CD14-positive monocyte (primary cell): ENCODE measurements at regions not wholly inside any gene's neighbourhood (a gene's known extent, or its start where the extent isn't known, plus 50 kb on each side); places are given as distances from the start of the nearest gene placed in this dataset.
A peak's percentile ranks its signal among the peaks of the same experiment; 100 is the strongest.

Experiments used
- DNase-seq, 3 donors: peaks; one replicate each; pipeline ENCODE4 v3.0.0-alpha.2; 2011 to 2022
- H2AFZ ChIP-seq: 2 replicates; pipeline ENCODE4 v1.6.0; 2012; ENCODE audit warnings: mild to moderate bottlenecking, low read depth, low read length, inconsistent platforms; ENCODE audit not compliant: insufficient read depth, poor library complexity, severe bottlenecking
- H3K27ac ChIP-seq, 2 donors: 1 replicate in 1 of 2; 2 replicates in 1 of 2; pipeline ENCODE4 v1.5.1; 2012 to 2013; ENCODE audit warnings: low read length in 2 of 2, control low read depth in 1 of 2, inconsistent platforms in 1 of 2, low read depth in 1 of 2, mild to moderate bottlenecking in 1 of 2
- H3K27me3 ChIP-seq, 2 donors: one replicate each; pipeline versions ENCODE4 v1.6.0 to v1.6.1; 2011 to 2013; ENCODE audit warnings: low read length in 2 of 2; ENCODE audit not compliant: control insufficient read depth in 2 of 2, insufficient read depth in 2 of 2
- H3K36me3 ChIP-seq, 2 donors: replicated peaks in 1 of 2; 1 replicate in 1 of 2; 2 replicates in 1 of 2; pipeline versions ENCODE4 v1.5.1 to v1.6.1; 2012 to 2013; ENCODE audit warnings: low read length in 2 of 2, control low read depth in 1 of 2, inconsistent platforms in 1 of 2, mild to moderate bottlenecking in 1 of 2; ENCODE audit not compliant: insufficient read depth in 2 of 2, control insufficient read depth in 1 of 2
- H3K4me1 ChIP-seq, 2 donors: 1 replicate in 1 of 2; 2 replicates in 1 of 2; pipeline versions ENCODE4 v1.5.1 to v1.6.1; 2012 to 2013; ENCODE audit warnings: low read length in 2 of 2, control low read depth in 1 of 2, inconsistent platforms in 1 of 2, mild to moderate bottlenecking in 1 of 2, moderate library complexity in 1 of 2; ENCODE audit not compliant: insufficient read depth in 2 of 2, control insufficient read depth in 1 of 2
- H3K4me2 ChIP-seq: replicated peaks from 2 replicates; pipeline ENCODE3; 2012; ENCODE audit warnings: low read length, moderate library complexity, mild to moderate bottlenecking; ENCODE audit not compliant: poor library complexity, severe bottlenecking; ENCODE audit errors: extremely low read depth
- H3K4me3 ChIP-seq, 3 experiments: fragments of 200-600 bp in 1 of 3; sonication (generic) in 1 of 3; replicated peaks in 1 of 3; 1 replicate in 2 of 3; 2 replicates in 1 of 3; pipeline ENCODE4 v1.5.1; 2011 to 2013; ENCODE audit warnings: low read length in 3 of 3, mild to moderate bottlenecking in 3 of 3, control low read depth in 2 of 3, low read depth in 2 of 3, inconsistent platforms in 1 of 3, moderate library complexity in 1 of 3
- H3K79me2 ChIP-seq: 2 replicates; pipeline ENCODE4 v1.6.0; 2012; ENCODE audit warnings: mild to moderate bottlenecking, control low read depth, inconsistent platforms, low read length, moderate library complexity; ENCODE audit not compliant: insufficient read depth
- H3K9ac ChIP-seq: 2 replicates; pipeline ENCODE4 v1.6.0; 2017; ENCODE audit warnings: low read length, mild to moderate bottlenecking; ENCODE audit not compliant: insufficient read depth, poor library complexity, severe bottlenecking
- H3K9me3 ChIP-seq, 2 donors: replicated peaks in 1 of 2; 1 replicate in 1 of 2; 2 replicates in 1 of 2; pipeline versions ENCODE4 v1.5.1 to v1.6.1; 2012 to 2013; ENCODE audit warnings: low read length in 2 of 2, control low read depth in 1 of 2; ENCODE audit not compliant: control insufficient read depth in 1 of 2, insufficient read depth in 1 of 2
- H4K20me1 ChIP-seq: 2 replicates; pipeline ENCODE4 v1.6.0; 2012; ENCODE audit warnings: mild to moderate bottlenecking, low read length, control low read depth, moderate library complexity; ENCODE audit not compliant: insufficient read depth
- H3K27ac Mint-ChIP-seq, 7 donors: one replicate each; pipeline ENCODE4 v1.8.0; 2020; ENCODE audit warnings: mild to moderate bottlenecking in 7 of 7, mixed read lengths in 7 of 7, moderate library complexity in 6 of 7, inconsistent platforms in 2 of 7
- H3K27me3 Mint-ChIP-seq, 3 donors: one replicate each; pipeline ENCODE4 v1.8.0; 2021 to 2022; ENCODE audit warnings: low read depth in 3 of 3, mild to moderate bottlenecking in 3 of 3, mixed read lengths in 3 of 3, moderate library complexity in 3 of 3, inconsistent platforms in 1 of 3
- H3K36me3 Mint-ChIP-seq, 2 donors: one replicate each; pipeline ENCODE4 v1.8.0; 2020; ENCODE audit warnings: mixed read lengths in 2 of 2, inconsistent platforms in 1 of 2, mild to moderate bottlenecking in 1 of 2
- H3K4me1 Mint-ChIP-seq: one replicate; pipeline ENCODE4 v1.8.0; 2020; ENCODE audit warnings: mild to moderate bottlenecking, mixed read lengths
- H3K4me3 Mint-ChIP-seq, 2 donors: one replicate each; pipeline ENCODE4 v1.8.0; 2020; ENCODE audit warnings: mild to moderate bottlenecking in 2 of 2, mixed read lengths in 2 of 2, moderate library complexity in 1 of 2
- H3K9me3 Mint-ChIP-seq, 7 donors: one replicate each; pipeline ENCODE4 v1.8.0; 2020 to 2022; ENCODE audit warnings: mixed read lengths in 7 of 7, mild to moderate bottlenecking in 6 of 7, moderate library complexity in 6 of 7, inconsistent platforms in 2 of 7
- CTCF ChIP-seq: fragments of 200-600 bp; IDR thresholded peaks from one replicate; pipeline ENCODE4 v1.8.0; 2022; ENCODE audit warnings: antibody characterized with exemption, mild to moderate bottlenecking
- WGBS: methylation state at CpG from one replicate; pipeline ENCODE4 v1.1.5; 2013; ENCODE audit warnings: missing lambda C conversion rate; ENCODE audit not compliant: insufficient coverage; 5-methylcytosine and 5-hydroxymethylcytosine counted together
- intact Hi-C, 2 donors: fragments of 100-400 bp; cut with micrococcal nuclease; formaldehyde crosslinking; loops; one replicate each; pipeline versions ENCODE4 v1.15.0 to v1.15.1; 2023

GRCh38 chr10:114761205-114762193 lies 60.1 kb upstream of the FHIP2A start:
- 89% methylated on average over 6 of the region's 11 CpGs for WGBS
- H3K27me3 Mint-ChIP-seq: peaks cover 8 to 13% (median 10%) of the 10 kb centered on the region in 3 donors
- no peak for DNase-seq
- no peak overlapping the region for H2AFZ ChIP-seq
- H4K20me1 ChIP-seq: no peaks in the 10 kb centered on the region
- H3K9ac ChIP-seq: no peak overlapping the region
- H3K4me1 ChIP-seq: no peaks in the 10 kb centered on the region
- H3K4me1 Mint-ChIP-seq: no peaks in the 10 kb centered on the region
- no peak overlapping the region for H3K4me3 ChIP-seq
- no peaks in the 10 kb centered on the region for H3K36me3 Mint-ChIP-seq
- no peaks in the 10 kb centered on the region for H3K9me3 ChIP-seq
- no peak overlapping the region for H3K4me2 ChIP-seq
- intact Hi-C loops: no loop called here
- TF ChIP-seq CTCF: no peak
- H3K27me3 ChIP-seq: peaks cover 9 to 10% of the 10 kb centered on the region in 2 donors
- no peaks in the 10 kb centered on the region for H3K79me2 ChIP-seq
- no peak overlapping the region for H3K4me3 Mint-ChIP-seq
- H3K36me3 ChIP-seq: no peaks in the 10 kb centered on the region
- H3K9me3 Mint-ChIP-seq: peaks cover 0 to 2% (median 0%) of the 10 kb centered on the region in 7 donors
- peak overlapping the region in 1 of 7 donors; percentile 28 for H3K27ac Mint-ChIP-seq
- H3K27ac ChIP-seq: no peak overlapping the region

- Histone ChIP-seq H3K9me3 (no peaks in the 10 kb centered on the region), H2AFZ (no peak overlapping the region), H3K27me3 (peaks cover 22 to 23% of the 10 kb centered on the region in 2 donors), H3K27ac (no peak overlapping the region), H3K9ac (no peak overlapping the region), H3K4me1 (peaks cover 5 to 6% of the 10 kb centered on the region in 2 donors), H3K4me2 (no peak overlapping the region), H3K36me3 (no peaks in the 10 kb centered on the region), H4K20me1 (no peaks in the 10 kb centered on the region), H3K4me3 (no peak overlapping the region), H3K79me2 (no peaks in the 10 kb centered on the region)
- H3K9me3 Mint-ChIP-seq: peaks cover 0 to 4% (median 0%) of the 10 kb centered on the region in 7 donors
- peaks cover 4% of the 10 kb centered on the region for H3K4me1 Mint-ChIP-seq
- no peak overlapping the region for H3K27ac Mint-ChIP-seq
- H3K4me3 Mint-ChIP-seq: no peak overlapping the region
- H3K27me3 Mint-ChIP-seq: peaks cover 17 to 23% (median 22%) of the 10 kb centered on the region in 3 donors
- peaks cover 0 to 3% of the 10 kb centered on the region in 2 donors for H3K36me3 Mint-ChIP-seq
- no peak for TF ChIP-seq CTCF
- intact Hi-C loops: no loop called here
- no peak for DNase-seq
- 83% methylated on average over 2 of the region's 5 CpGs for WGBS
Observed at GRCh38 chr10:114762811-114763210, 58.8 kb upstream of the FHIP2A start.
